Limb (tissue), 2 donors: ENCODE measurements at regions not wholly inside any gene's neighbourhood (a gene's known extent, or its start where the extent isn't known, plus 50 kb on each side); places are given as distances from the start of the nearest gene placed in this dataset.

ENCODE experiments used
- DNase-seq, 2 donors: peaks; one replicate each; pipeline ENCODE4 v3.0.0-alpha.2; 2016; ENCODE audit errors: extremely low spot score in 2 of 2

- DNase-seq, result no peak
Measured at GRCh38 chr9:30718483-30718882, 1666.0 kb upstream of the ACO1 start.

- DNase-seq, result no peak
Measured at GRCh38 chr9:30722065-30722464, 1662.4 kb upstream of the ACO1 start.

DNA sequence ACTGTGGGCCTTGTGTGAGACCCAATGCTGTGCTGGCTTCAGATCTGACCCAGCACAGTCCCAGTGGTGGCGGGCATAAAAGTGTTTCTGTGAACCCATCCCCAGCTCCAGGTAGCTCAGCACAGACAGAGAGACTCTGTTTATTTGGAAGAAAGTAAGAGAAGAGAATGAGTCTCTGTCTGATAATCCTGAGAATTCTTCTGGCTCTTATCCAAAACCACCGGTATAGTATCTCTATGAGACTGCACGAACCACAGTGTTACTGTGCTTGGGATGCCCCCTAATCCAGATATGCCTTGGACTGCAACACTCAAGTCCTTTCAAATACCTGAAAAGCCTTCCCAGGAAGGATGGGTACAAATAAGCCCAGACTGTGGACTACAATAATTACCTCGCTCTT, 1660.8 kb upstream of the ACO1 start:
- DNase-seq, result no peak

DNA sequence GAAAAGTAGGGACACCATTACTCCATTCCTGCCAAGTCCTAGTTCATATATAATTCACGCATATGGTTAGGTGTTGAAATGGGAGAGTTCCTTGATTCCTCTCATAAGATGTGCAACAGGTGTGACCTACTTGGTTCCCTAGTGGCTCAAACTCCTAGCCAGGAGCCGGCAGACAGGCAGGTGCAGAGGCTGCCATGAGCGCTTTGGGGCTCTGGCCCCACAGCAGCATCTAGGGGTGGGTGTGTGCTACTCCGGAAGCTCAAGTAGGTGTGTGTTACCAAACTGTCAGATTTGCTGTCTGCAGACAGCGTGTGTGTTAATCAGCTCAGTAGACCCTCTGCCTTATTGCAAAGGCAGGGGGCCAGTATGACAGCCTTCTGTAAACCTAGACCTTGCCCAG, 1652.4 kb upstream of the ACO1 start:
- no peak for DNase-seq

GRCh38 chr9:30744871-30745270, 1639.6 kb upstream of the ACO1 start:
- DNase-seq, result peak in 1 of 2 donors; percentile 6

DNA sequence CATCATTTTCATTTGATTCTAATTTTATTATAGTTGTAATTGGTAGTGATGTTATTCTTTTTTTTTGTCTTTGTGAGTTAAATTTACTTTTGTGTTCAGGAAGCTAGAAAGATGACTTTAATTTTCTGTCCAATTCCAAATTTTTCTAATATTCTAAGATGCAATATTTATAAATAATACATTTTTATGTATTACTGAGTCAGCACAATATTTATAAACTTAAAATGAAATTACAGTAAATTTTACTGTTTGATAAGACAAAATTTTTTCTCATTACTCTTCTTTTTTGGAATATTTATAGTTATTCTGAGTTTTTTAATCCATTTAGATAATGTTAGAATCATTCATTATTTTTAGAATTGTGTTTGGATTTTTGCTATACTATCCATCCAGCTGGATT, 1637.9 kb upstream of the ACO1 start:
- DNase-seq, result no peak

DNA sequence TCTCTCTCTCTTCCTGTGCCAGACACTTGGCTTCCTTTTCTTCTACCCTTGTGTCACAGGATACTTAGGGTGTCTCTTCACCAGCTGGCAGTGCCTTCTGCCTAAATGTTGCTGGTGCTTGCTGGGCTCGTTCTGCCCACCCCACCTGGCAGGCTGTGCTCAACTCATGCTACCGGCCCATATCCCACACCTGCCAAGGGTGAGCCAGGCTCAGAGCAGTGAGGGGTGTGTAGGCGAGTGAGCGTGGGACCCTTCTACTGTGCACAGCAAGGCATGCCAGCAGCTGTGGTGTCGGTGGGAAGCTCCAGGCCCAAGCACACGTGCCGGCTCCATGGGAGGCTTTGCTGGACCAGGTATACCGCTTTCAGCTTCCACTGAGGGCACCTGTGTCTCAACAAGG, 1626.7 kb upstream of the ACO1 start:
- no peak for DNase-seq

- DNase-seq, result no peak
Measured at GRCh38 chr9:30758726-30759446, 1625.6 kb upstream of the ACO1 start.

GRCh38 chr9:30765318-30765717, 1619.1 kb upstream of the ACO1 start:
- DNase-seq, result no peak

DNA sequence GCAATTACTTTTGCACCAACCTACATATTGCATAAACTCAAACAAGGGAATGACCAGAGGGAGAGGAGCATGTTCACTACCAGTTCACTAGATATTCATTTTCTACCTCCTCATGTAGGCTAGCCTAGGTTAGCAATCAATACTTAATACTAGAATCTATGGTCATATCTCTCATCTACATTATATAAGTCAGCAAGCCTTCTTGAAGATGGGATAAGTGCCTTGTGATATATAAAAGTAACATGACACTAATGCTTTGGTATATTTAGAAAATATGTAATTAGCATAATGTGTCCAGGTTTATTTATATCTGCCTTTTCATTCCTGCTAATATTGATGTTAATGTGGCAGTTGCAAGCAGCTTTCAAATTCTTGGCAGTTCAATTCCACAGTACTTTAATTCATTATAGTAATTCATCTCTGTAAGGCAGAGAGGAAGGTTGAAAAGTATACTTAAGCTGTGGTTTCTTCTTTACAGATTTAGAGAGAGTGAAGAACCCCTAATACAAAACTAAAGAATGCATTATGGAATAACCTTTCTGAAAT, 1613.2 kb upstream of the ACO1 start:
- peak in 1 of 2 donors; percentile 15 for DNase-seq

DNA sequence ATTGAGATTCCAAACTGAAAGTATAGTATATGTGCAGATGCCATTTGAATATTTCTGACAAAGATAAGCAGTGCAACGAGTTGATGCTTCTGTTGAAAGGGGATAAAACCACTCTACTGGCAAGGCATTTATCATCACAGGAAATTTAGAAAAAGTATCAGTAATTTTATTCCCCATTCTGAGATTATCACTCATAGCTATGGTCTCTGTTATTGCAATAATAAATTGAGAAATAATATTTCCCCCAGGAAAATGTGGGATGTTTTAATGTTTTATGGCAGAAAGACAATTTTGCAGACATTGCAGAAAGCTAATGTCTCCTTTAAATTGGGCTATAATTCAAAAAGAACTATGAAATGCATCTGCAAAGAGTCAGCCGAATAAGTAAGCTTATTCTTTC, 1612.7 kb upstream of the ACO1 start:
- DNase-seq, result no peak

GRCh38 chr9:30773427-30773826, 1611.0 kb upstream of the ACO1 start:
- DNase-seq, result no peak

DNA sequence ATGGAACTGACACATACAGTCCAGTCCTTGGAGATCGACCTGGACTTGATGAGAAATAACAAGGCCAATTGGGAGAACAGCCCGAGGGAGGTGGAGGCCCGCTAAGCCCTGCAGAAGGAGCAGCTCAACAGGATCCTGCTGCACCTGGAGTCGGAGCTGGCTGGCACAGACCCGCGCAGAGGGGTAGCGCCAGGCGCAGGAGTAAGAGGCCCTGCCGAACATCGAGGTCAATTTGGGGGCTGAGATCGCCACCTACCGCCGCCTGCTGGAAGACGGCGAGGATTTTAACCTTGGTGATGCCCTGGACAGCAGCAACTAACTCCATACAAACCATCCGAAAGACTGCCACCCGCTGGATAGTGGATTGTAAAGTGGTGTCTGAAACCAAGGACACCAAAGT, 1610.1 kb upstream of the ACO1 start:
- DNase-seq, result no peak

- DNase-seq, result no peak
Measured at GRCh38 chr9:30775236-30775635, 1609.2 kb upstream of the ACO1 start.

DNA sequence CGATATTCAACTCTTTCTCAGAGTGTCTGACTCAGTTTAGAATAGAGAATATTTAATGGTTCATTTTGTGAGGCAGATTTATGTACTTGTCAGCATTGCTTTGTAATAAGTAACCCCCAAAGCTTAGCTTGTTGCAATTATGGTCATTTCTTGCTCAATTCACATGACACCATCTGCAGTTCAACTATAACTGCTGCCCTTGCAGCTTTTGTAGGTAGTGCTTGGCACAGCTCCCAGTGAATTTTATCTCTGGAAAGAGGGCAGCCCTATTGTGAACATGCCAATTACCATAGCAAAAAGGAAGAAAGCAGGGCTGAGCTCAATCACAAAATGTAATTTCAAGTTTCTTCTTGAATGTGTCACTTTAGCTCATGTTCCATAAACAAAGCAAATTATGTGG, 1587.7 kb upstream of the ACO1 start:
- no peak for DNase-seq

DNA sequence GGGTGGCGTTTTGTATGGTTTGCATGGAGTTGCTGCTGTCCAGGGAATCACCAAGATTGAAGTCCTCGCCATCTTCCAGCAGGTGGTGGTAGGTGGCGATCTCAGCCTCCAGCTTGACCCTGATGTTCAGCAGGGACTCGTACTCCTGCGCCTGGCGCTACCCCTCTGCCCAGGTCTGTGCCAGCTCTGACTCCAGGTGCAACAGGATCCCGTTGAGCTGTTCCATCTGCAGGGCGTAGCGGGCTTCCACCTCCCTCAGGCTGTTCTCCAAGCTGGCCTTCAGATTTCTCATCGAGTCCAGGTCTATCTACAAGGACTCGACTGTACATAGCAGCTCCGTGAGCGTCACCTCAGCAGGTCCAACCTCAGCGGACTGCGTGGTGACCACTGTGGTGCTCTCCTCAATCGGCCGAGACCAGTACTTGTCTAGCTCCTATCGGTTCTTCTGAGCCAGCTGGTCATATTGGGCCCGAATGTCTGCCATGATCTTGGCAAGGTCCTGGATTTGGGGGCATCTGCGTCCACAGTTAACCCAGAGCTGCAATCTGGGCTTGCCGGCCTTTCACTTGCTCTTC, 1584.8 kb upstream of the ACO1 start:
- no peak for DNase-seq

- DNase-seq, result no peak
Measured at GRCh38 chr9:30800421-30800820, 1584.0 kb upstream of the ACO1 start.

DNA sequence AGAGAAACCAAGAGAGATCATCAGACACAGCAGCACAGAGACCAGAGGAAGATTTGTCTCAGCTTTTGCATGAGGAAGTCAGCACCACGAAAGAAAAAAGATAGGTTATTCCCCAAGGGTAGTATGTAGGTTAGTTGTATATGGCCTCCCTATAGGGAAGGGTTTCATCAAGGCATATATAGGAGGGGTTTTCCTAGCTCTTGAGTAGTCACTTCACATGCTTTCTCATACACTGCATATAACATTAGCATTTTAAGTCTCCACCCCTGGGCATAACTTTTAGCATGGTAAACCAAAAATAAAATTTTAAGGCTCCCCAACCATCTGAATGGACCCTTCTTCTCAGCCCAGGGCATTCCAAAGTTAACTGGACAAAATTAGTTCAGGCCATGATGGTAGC, 1571.6 kb upstream of the ACO1 start:
- DNase-seq, result no peak

GRCh38 chr9:30815585-30815984, 1568.9 kb upstream of the ACO1 start:
- DNase-seq, result no peak

DNA sequence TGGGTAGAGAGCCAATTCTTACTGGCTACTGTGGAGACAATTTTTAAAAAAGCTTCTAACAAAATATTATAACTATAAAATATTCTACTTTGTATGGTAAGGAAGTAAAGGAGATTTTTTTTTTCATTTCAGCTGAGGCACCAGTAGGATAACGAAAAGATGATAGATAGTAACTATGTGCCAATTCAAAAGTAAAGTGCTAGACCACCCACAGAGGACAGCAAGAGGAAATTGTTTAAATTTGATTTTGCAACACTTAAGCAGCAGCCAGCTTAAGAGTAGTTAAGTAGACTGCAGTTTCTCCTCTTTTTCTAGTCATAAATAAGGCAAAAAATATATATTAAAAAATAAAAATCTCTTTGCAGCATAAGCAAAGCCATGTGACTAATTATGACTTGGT, 1539.3 kb upstream of the ACO1 start:
- DNase-seq, result no peak

DNA sequence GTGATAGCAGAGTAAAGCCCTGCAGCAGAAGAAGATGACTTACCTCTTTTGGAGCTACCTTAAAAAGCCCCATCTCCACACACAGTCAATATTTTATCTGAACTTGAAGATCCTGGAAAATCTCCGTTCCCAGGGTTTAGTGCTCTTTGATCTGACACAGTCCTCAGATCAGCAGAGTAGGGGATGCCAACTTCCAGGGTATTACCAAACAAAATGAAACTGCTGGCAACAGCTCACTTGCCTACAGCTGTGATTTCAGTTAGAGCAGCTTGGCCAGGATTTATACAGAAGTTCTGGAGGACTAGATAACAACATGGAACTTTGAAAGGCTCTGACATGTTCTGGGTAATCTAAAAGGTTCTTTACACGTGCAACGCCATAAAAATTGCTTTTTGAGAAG, 1537.8 kb upstream of the ACO1 start:
- DNase-seq, result peak in 1 of 2 donors; percentile 4

DNA sequence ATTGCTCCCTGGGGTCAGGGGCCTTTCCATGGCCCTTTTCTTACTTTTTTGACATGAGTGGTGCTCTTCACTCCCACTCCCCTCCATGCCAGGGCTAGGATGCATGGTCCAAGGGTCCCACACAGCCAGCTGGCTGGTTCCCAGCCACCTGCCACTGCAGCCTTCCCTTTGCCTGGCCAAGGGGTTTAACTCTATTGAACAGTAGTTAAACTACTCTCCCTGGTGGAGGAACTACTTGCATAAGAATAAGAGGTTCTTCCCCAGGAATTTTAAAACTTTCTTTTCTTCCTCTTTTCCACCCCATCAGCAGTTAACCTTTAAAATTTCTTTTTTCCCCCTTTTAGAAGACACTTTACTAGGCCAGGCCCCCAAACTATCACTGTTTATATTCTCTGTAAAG, 1532.8 kb upstream of the ACO1 start:
- DNase-seq, result no peak

DNA sequence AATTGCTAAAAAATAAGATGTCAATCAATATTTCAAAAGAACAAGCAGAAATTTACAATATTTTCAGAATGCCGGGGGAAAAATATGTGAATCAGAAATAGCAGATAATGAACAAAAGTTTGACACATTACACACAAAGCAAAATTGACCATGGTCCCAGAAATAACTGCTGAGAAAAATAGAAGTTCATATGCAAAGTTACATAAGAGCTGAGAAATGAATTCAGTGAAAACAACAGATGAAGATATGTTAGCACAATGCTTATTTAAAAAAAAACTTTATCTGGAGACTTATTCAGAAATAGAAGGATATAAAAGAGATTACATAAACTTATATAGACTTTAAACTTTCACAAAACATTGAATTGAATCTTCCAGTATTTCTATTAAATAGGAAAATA, 1483.7 kb upstream of the ACO1 start:
- no peak for DNase-seq
